SH-SY5Y (cell line): ENCODE measurements at regions not wholly inside any gene's neighbourhood (a gene's known extent, or its start where the extent isn't known, plus 50 kb on each side); places are given as distances from the start of the nearest gene placed in this dataset.

Source experiments
- GATA2 ChIP-seq: IDR thresholded peaks from 2 replicates; pipeline ENCODE4 v1.6.1; 2011; ENCODE audit warnings: mild to moderate bottlenecking, low read depth, low read length
- GATA3 ChIP-seq: IDR thresholded peaks from 2 replicates; pipeline ENCODE4 v1.6.1; 2011; ENCODE audit warnings: low read depth, mild to moderate bottlenecking, low read length, moderate library complexity

DNA sequence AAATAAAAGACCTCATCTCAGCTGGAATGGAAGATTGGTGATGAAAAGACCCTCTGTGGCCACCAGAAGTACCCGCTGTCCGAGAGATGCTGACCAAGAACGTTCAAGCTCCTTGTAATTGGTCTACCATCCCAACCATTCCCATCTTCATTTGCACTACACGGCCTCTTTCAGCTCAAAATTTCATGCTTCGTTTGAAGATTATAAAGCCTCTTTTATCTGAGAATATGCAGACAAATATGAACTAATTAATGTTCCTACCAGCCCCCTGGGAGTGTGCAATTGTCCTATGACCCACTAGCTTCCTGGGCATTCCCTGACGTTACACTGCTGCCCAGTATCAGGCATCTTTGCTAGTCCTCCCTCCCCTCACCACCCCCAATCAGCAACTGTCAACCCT is 583.7 kb downstream of the MID1IP1 start:
- TF ChIP-seq GATA2 (no peak), GATA3 (no peak)
